ENCODE measurements at regions not wholly inside any gene's neighbourhood (a gene's known extent, or its start where the extent isn't known, plus 50 kb on each side); places are given as distances from the start of the nearest gene placed in this dataset.

GRCh38 chr1:56081736-56082135 is 497.6 kb downstream of the PLPP3 start:
- TF ChIP-seq USF1 (IDR thresholded peaks at IDR 0.05), result no peak
- no peak for TF ChIP-seq NFIC (IDR thresholded peaks at IDR 0.05)
- no peak for TF ChIP-seq TEAD4 (IDR thresholded peaks at IDR 0.05)
- TF ChIP-seq RAD21 (IDR thresholded peaks at IDR 0.05; ENCODE audit: low read depth), result no peak
- no peak for TF ChIP-seq TCF12 (IDR thresholded peaks at IDR 0.05; ENCODE audit: low read depth)
- no peak for TF ChIP-seq MAX (IDR thresholded peaks at IDR 0.05)
- no peak for TF ChIP-seq REST (IDR thresholded peaks at IDR 0.05; ENCODE audit: low read depth)
- TF ChIP-seq CREB1 (IDR thresholded peaks at IDR 0.05; ENCODE audit: low read depth), result no peak
- no peak for TF ChIP-seq FOXM1 (IDR thresholded peaks at IDR 0.05; ENCODE audit: borderline replicate concordance, low read depth)
- no peak for TF ChIP-seq EGR1 (IDR thresholded peaks at IDR 0.05)
- TF ChIP-seq CEBPB (IDR thresholded peaks at IDR 0.05), result no peak
- TF ChIP-seq ZBTB7A (IDR thresholded peaks at IDR 0.05; ENCODE audit: low read depth), result no peak
- TF ChIP-seq YY1 (IDR thresholded peaks at IDR 0.05; ENCODE audit: low read depth), result no peak
- no peak for TF ChIP-seq EP300 (IDR thresholded peaks at IDR 0.05; ENCODE audit: borderline replicate concordance)
- no peak for TF ChIP-seq TAF1 (IDR thresholded peaks at IDR 0.05; ENCODE audit: low read depth)

- TF ChIP-seq ZBTB7A (IDR thresholded peaks at IDR 0.05; ENCODE audit: low read depth) (no peak), TCF12 (IDR thresholded peaks at IDR 0.05; ENCODE audit: low read depth) (no peak)
Observed at GRCh38 chr1:56081173-56081572, 498.2 kb downstream of the PLPP3 start.

GRCh38 chr1:56080123-56080522 is 499.2 kb downstream of the PLPP3 start:
- TF ChIP-seq NFIC (IDR thresholded peaks at IDR 0.05) (no peak), USF1 (IDR thresholded peaks at IDR 0.05) (no peak), RAD21 (IDR thresholded peaks at IDR 0.05; ENCODE audit: low read depth) (no peak), TAF1 (IDR thresholded peaks at IDR 0.05; ENCODE audit: low read depth) (no peak), EGR1 (IDR thresholded peaks at IDR 0.05) (no peak), MAX (IDR thresholded peaks at IDR 0.05) (no peak), TCF12 (IDR thresholded peaks at IDR 0.05; ENCODE audit: low read depth) (no peak), CEBPB (IDR thresholded peaks at IDR 0.05) (no peak), YY1 (IDR thresholded peaks at IDR 0.05; ENCODE audit: low read depth) (no peak), TEAD4 (IDR thresholded peaks at IDR 0.05) (no peak), EP300 (IDR thresholded peaks at IDR 0.05; ENCODE audit: borderline replicate concordance) (no peak)

GRCh38 chr1:56079391-56079790 is 500.0 kb downstream of the PLPP3 start:
- TF ChIP-seq FOXM1 (IDR thresholded peaks at IDR 0.05; ENCODE audit: borderline replicate concordance, low read depth) (no peak), CREB1 (IDR thresholded peaks at IDR 0.05; ENCODE audit: low read depth) (no peak), USF1 (IDR thresholded peaks at IDR 0.05) (no peak), TCF12 (IDR thresholded peaks at IDR 0.05; ENCODE audit: low read depth) (no peak), TEAD4 (IDR thresholded peaks at IDR 0.05) (no peak), EGR1 (IDR thresholded peaks at IDR 0.05) (no peak), YY1 (IDR thresholded peaks at IDR 0.05; ENCODE audit: low read depth) (no peak), TAF1 (IDR thresholded peaks at IDR 0.05; ENCODE audit: low read depth) (no peak), EP300 (IDR thresholded peaks at IDR 0.05; ENCODE audit: borderline replicate concordance) (no peak), ZBTB7A (IDR thresholded peaks at IDR 0.05; ENCODE audit: low read depth) (no peak), MAX (IDR thresholded peaks at IDR 0.05) (no peak), RAD21 (IDR thresholded peaks at IDR 0.05; ENCODE audit: low read depth) (no peak), NFIC (IDR thresholded peaks at IDR 0.05) (no peak), REST (IDR thresholded peaks at IDR 0.05; ENCODE audit: low read depth) (no peak), CEBPB (IDR thresholded peaks at IDR 0.05) (no peak)

- TF ChIP-seq TAF1 (IDR thresholded peaks at IDR 0.05; ENCODE audit: low read depth), result no peak
- no peak for TF ChIP-seq NFIC (IDR thresholded peaks at IDR 0.05)
- TF ChIP-seq ZBTB7A (IDR thresholded peaks at IDR 0.05; ENCODE audit: low read depth), result no peak
- no peak for TF ChIP-seq RAD21 (IDR thresholded peaks at IDR 0.05; ENCODE audit: low read depth)
- TF ChIP-seq CREB1 (IDR thresholded peaks at IDR 0.05; ENCODE audit: low read depth), result no peak
Observed at GRCh38 chr1:56077206-56077605, 502.2 kb downstream of the PLPP3 start.
